Tibial artery (tissue), 4 donors: ENCODE measurements at regions not wholly inside any gene's neighbourhood (a gene's known extent, or its start where the extent isn't known, plus 50 kb on each side); places are given as distances from the start of the nearest gene placed in this dataset.
"Not testable (repeated sequence)": the region's sequence is repeated elsewhere in the genome, so short reads cannot be mapped to it uniquely, and the experiment has no call there.

Experiments used
- DNase-seq, 2 donors: peaks; one replicate each; pipeline ENCODE4 v3.0.0-alpha.2; 2019
- H3K27ac ChIP-seq, 2 donors: fragments of 200-600 bp; sonication (generic) in 1 of 2; 1 replicate in 1 of 2; 2 replicates in 1 of 2; pipeline ENCODE4 v1.5.1; 2018 to 2019; ENCODE audit warnings: mild to moderate bottlenecking in 1 of 2
- H3K27me3 ChIP-seq, 2 donors: fragments of 200-600 bp; sonication (generic) in 1 of 2; one replicate each; pipeline versions ENCODE4 v1.5.1 to v1.6.0; 2016 to 2019
- H3K36me3 ChIP-seq, 3 donors: fragments of 200-600 bp; sonication (generic) in 2 of 3; one replicate each; pipeline ENCODE4 v1.5.1; 2016 to 2019; ENCODE audit warnings: mild to moderate bottlenecking in 2 of 3
- H3K4me1 ChIP-seq, 4 donors: fragments of 200-600 bp; sonication (generic) in 2 of 4; 1 replicate in 3 of 4; 2 replicates in 1 of 4; pipeline ENCODE4 v1.5.1; 2016 to 2019
- H3K4me3 ChIP-seq, 2 donors: fragments of 200-600 bp; sonication (generic) in 1 of 2; 1 replicate in 1 of 2; 2 replicates in 1 of 2; pipeline ENCODE4 v1.5.1; 2018 to 2019; ENCODE audit warnings: mild to moderate bottlenecking in 2 of 2
- H3K9me3 ChIP-seq, 3 donors: fragments of 200-600 bp; sonication (generic) in 1 of 3; one replicate each; pipeline ENCODE4 v1.5.1; 2016 to 2019
- intact Hi-C: fragments of 100-400 bp; cut with DNase I; formaldehyde crosslinking; loops from one replicate; pipeline ENCODE4 v1.15.0; 2023; ENCODE audit warnings: low total_unique reads
- TF ChIP-seq, protein P1 (sequence below), 2 experiments: fragments of 200-600 bp in 1 of 2; fragments of 450-650 bp in 1 of 2; IDR thresholded peaks; one replicate each; pipeline ENCODE4 v1.5.1; 2017 to 2019; ENCODE audit warnings: antibody characterized with exemption in 2 of 2, mild to moderate bottlenecking in 1 of 2, moderate library complexity in 1 of 2

DNA sequence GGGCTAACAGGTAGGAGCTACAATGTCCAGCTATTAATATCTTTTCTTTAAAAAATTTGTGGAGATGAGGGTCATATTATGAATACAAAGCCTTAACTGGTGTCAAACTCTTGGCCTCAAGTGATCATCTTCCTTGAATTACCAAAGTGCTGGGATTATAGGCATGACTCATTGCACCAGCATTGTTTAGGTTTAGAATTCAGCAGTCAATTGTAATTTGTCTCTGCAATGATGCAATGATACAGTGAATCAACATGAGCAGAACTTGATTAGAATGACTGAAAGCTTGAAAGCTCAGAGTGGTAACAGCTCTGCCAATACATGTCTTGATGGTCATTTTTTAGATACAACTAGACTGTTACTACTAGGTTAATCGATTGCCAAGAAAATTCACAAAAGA lies 752.8 kb upstream of the MIR17HG start:
- TF ChIP-seq, protein P1, sequence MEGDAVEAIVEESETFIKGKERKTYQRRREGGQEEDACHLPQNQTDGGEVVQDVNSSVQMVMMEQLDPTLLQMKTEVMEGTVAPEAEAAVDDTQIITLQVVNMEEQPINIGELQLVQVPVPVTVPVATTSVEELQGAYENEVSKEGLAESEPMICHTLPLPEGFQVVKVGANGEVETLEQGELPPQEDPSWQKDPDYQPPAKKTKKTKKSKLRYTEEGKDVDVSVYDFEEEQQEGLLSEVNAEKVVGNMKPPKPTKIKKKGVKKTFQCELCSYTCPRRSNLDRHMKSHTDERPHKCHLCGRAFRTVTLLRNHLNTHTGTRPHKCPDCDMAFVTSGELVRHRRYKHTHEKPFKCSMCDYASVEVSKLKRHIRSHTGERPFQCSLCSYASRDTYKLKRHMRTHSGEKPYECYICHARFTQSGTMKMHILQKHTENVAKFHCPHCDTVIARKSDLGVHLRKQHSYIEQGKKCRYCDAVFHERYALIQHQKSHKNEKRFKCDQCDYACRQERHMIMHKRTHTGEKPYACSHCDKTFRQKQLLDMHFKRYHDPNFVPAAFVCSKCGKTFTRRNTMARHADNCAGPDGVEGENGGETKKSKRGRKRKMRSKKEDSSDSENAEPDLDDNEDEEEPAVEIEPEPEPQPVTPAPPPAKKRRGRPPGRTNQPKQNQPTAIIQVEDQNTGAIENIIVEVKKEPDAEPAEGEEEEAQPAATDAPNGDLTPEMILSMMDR (IDR thresholded peaks at IDR 0.05) = no peak
- Histone ChIP-seq H3K4me3 (no peak overlapping the region), H3K27ac (no peak overlapping the region), H3K4me1 (no peaks in the 10 kb centered on the region), H3K36me3 (no peaks in the 10 kb centered on the region), H3K27me3 (no peaks in the 10 kb centered on the region), H3K9me3 (peaks cover 0 to 7% (median 0%) of the 10 kb centered on the region in 3 donors)
- no peak for DNase-seq
- intact Hi-C loops = no loop called here

DNA sequence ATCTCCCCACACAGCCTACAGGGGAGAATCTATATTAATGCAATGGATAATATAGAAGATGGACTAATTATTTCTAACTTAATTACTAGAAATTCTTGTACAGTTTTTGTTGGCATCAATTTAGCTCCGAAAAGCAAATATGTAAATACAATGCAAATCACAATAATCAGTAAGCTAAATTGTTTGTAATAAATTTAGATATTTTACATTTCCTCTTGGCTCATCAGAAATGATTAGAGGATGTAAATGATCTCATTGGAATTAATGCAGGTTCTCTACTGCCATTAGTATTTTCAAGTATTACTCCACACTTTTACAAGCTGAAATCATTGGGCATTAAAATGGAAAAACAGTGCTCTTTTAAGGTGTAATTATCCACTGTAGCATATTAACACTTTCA lies 741.8 kb upstream of the MIR17HG start:
- TF ChIP-seq, protein P1 (IDR thresholded peaks at IDR 0.05) = no peak
- no peak for DNase-seq
- Histone ChIP-seq H3K4me1 (no peaks in the 10 kb centered on the region), H3K27me3 (no peaks in the 10 kb centered on the region), H3K36me3 (no peaks in the 10 kb centered on the region), H3K9me3 (no peaks in the 10 kb centered on the region), H3K4me3 (no peak overlapping the region), H3K27ac (no peak overlapping the region)
- intact Hi-C loops = no loop called here

DNA sequence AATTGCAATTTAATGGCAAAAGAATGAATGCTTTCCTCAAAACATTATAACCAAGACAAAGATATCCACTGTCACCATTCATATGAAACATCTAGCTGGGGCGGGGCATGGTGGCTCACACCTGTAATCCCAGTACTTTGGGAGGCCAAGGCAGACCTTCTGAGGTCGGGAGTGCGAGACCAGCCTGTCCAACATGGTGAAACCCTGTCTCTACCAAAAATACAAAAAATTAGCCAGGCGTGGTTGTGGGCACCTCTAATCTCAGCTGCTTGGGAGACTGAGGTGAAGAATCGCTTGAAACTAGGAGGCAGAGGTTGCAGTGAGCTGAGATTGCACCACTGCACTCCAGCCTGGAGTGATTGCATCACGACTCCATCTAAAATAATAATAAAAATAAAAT lies 740.6 kb upstream of the MIR17HG start:
- H3K4me3 ChIP-seq, H3K36me3 ChIP-seq, H3K27ac ChIP-seq, H3K27me3 ChIP-seq, H3K9me3 ChIP-seq, intact Hi-C loops, DNase-seq, H3K4me1 ChIP-seq: not testable (repeated sequence)

DNA sequence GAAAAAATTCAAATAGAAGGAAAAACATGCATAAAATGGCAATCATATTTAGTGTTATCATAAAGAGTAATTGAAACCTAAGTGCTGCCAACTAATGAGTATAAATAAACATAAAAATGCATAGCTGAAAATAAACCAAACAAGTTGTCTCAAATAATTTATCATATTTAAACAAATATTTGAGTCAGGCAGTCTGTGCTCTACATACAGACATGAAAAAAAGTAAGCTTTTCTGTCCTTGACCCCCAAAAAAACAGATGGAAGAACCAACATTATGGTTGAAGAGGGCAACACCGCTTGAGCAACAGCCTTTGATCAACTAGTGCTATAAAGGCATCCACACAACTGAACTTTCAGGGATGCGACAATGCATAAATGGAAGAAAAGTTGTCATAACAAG lies 735.1 kb upstream of the MIR17HG start:
- H3K4me1 ChIP-seq = no peaks in the 10 kb centered on the region
- intact Hi-C loops = no loop called here
- TF ChIP-seq, protein P1 (IDR thresholded peaks at IDR 0.05) = no peak
- no peak overlapping the region for H3K27ac ChIP-seq
- DNase-seq = no peak
- no peaks in the 10 kb centered on the region for H3K9me3 ChIP-seq
- H3K36me3 ChIP-seq = no peaks in the 10 kb centered on the region
- no peaks in the 10 kb centered on the region for H3K27me3 ChIP-seq
- H3K4me3 ChIP-seq = no peak overlapping the region

DNA sequence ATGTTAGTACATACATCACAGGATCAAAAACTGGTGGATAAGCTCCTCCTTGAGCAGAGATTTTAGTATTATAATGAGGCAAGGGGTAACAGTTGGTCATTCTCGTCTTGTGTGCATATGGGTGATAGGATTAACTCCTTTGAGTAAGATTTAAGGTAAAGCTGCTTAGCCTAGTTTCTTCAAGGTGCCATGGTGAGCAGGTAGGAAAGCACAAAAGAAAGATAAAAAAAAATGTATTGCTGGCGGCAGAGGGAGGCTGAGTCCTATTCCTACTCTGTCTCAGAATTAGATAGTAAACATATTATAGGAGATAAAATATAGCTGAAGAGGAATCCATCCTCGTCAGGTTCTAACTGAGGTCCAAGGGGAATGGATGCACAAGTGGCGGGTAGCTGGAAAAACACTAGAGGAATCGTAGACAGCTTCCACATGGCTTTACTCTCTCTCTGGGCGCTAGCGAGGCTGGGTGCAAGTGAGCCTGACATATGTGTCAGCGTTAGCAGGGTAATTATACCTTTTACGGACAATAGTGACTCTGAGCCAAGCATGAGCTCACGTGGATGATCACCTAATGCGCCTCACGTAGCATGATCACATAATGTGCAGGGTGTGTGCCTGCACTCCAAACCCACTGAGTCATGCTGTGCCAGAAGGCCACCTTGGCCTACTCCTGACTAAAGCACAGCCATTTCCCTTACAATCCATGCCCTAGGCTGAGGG lies 734.3 kb upstream of the MIR17HG start:
- no peak for DNase-seq
- TF ChIP-seq, protein P1 (IDR thresholded peaks at IDR 0.05) = no peak
- no peaks in the 10 kb centered on the region for H3K4me1 ChIP-seq
- H3K4me3 ChIP-seq = no peak overlapping the region
- no peak overlapping the region for H3K27ac ChIP-seq
- no peaks in the 10 kb centered on the region for H3K27me3 ChIP-seq
- no peaks in the 10 kb centered on the region for H3K36me3 ChIP-seq
- intact Hi-C loops = no loop called here
- H3K9me3 ChIP-seq = no peaks in the 10 kb centered on the region

DNA sequence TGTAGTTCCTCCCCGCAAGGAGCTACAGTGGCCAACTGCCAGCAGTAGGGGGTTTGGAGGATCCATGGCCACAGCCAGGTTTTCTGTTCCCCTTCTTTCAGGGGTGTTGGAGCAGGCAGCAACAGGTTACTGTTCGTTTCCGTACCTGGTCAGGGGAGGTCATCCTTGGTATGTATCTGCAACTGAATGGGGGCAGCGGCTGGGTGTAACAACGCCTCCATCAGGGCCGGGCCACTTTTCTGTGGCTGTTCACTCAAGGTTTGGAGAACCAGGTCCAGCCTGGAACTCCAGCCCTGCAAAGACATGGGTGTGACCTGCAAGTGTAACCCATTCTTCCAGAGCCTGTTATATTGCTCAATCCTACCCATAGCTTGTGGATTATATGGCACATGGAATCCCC lies 732.3 kb upstream of the MIR17HG start:
- Histone ChIP-seq H3K9me3 (no peaks in the 10 kb centered on the region), H3K27ac (no peak overlapping the region), H3K36me3 (no peaks in the 10 kb centered on the region), H3K4me3 (no peak overlapping the region), H3K27me3 (no peaks in the 10 kb centered on the region), H3K4me1 (no peaks in the 10 kb centered on the region)
- DNase-seq = no peak
- intact Hi-C loops = no loop called here
- TF ChIP-seq, protein P1 (IDR thresholded peaks at IDR 0.05) = no peak
